ENCODE measurements at regions not wholly inside any gene's neighbourhood (a gene's known extent, or its start where the extent isn't known, plus 50 kb on each side); places are given as distances from the start of the nearest gene placed in this dataset.
"Not testable (repeated sequence)": the region's sequence is repeated elsewhere in the genome, so short reads cannot be mapped to it uniquely, and the experiment has no call there.

DNA sequence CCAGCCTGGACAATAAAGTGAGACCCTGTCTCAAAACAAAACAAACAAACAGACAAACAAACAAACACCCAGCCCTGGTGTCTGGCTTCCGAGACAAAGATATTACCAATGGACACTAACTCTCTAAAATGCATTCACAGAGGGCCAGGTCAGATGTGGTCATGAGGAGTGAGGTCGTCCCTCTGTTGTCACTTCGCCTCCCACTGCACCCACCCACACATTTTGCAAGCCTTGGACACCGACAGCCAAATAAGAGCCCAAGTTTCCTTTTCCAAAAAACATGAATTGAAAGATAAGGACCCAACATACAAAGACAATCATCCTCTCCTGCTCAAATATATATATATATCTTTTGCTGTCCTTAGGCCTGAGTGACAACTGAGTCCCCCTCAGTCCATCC is 319.9 kb downstream of the TSN start:
- no peak for DNase-seq

GRCh38 chr2:122077114-122077513 is 321.7 kb downstream of the TSN start:
- DNase-seq: no peak

DNA sequence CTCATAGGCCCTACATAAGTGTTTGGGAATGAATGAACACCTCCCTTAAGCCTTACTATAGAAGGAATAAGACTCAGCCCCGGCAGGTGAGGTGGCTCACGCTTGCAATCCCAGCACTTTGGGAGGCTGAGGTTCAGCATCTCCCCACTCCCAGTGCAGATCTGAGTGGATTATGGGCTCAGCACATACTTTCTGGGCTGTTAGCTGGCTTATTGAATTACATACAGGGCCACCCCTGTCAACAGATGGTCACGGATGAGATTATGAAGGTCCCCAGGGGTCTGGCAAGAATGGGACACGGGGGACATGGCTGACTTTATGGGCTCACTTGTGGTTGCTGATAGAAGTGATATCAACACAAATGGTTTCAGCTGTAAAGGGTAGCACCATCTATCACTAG is 322.3 kb downstream of the TSN start:
- DNase-seq: no peak

DNA sequence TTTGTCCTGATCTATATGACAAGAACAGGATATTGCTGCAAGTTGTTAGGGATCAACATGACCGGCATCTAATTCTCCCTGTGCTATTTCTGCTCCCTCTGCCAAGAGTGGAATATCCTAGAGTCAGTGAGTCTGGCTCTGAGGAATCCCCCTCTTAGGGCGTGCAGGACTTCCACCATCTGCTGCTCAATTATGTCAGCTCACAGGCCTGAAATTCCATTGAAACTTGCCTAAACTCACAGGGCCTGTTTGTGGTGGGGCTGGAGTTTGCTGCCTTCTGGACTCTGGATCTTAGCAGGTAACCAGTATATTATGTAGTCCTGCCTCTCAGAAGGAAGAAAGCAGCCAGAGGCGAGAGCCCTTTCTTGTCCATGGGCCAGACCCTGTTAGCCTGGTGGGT is 323.0 kb downstream of the TSN start:
- no peak for DNase-seq

DNA sequence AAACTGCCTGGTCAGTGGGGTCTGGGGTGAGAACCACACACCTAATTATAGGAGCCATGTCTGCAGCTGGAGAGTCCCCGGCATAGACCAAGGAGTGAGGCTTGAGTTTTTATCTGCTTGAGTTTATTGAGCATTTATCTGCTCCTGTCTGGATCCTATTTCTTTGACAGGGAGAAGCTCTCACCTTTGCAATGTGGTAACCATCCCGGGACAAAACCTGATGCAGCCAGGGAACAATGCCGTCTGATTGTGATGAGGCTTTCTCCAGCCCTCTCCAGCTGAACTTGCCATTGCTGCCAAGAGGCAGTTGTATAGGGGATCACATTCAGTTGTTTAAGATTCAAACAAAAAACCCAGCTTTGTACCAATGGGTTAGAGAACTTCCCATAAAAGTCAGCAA is 324.4 kb downstream of the TSN start:
- no peak for DNase-seq

GRCh38 chr2:122080316-122080715 is 324.9 kb downstream of the TSN start:
- DNase-seq: no peak

DNA sequence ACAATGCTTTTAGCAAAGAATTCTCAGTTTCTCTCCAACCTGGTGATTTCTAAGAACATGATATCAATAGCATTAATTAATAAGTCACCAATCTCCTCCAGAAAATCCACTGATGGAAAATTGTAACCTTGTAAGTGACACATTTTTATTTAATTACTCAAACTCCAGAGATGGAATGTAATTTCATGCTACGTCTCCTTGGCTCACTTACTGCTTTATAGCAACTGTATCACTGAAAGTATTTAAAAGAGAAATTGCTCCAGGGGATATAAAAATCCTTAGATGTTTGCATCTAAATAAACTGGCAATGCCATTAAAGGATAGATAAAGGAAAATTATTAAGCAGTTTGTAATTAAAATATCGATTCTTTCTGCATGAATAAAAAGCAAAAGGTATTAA is 325.4 kb downstream of the TSN start:
- DNase-seq: no peak

DNA sequence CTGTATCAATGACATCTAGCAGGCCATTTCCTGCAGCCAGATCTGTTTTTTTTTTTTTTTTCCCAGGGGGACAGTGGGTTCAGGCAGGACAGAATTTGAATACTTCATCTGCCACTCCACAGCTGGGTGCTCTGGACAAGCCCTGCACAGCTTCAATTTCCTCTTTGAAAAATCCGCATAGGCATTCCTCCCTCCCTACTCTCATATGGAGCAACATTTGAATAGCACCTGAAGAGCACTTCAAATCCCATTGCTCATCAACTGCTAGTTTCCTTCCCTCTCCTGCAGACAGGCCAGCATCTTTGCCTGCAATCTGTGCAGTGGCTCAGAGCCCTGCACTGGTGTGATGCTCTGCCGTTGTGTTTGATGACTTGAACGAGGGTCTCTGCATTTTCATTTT is 326.3 kb downstream of the TSN start:
- DNase-seq: peak; percentile 63

GRCh38 chr2:122083256-122084048 is 328.0 kb downstream of the TSN start:
- no peak for DNase-seq

DNA sequence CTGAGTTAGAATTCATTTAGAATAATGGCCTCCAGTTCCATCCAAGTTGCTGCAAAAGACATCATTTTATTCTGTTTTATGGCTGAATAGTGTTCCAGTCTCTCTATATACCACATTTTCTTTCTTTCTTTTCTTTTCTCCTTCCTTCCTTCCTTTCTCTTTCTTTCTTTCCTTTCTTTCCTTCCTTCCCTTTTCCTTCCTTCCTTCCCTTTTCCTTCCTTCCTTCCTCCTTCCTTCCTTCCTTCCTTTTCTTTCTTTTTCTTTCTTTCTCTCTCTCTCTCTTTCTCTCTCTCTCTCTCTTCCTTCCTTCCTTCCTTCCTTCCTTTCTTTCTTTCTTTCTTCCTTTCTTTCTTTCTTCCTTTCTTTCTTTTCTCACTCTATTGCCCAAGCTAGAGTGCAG is 330.2 kb downstream of the TSN start:
- DNase-seq: not testable (repeated sequence)

- DNase-seq: no peak
Measured at GRCh38 chr2:122094557-122094956, 339.1 kb downstream of the TSN start.

DNA sequence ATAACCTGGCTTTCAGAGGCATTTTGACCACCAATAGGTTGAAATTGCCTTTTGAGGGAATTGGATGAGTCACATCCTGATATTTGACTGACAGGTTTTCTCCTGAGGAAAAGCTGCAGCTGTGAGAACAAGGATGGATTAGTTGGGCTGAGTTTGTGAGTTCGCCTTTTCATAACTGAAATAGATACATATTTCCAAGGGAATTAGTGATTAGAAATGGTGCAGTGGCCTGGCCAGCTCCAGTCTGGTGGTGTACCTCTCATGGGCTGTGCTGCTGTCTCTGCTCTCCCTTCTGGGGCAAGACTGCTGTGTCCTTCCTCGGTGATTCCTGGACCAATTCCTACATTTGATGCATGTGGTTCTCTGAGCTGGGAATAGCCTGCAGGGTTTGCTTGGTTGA is 341.3 kb downstream of the TSN start:
- no peak for DNase-seq

GRCh38 chr2:122098306-122098705 is 342.9 kb downstream of the TSN start:
- DNase-seq: no peak

GRCh38 chr2:122100346-122100745 is 344.9 kb downstream of the TSN start:
- no peak for DNase-seq

DNA sequence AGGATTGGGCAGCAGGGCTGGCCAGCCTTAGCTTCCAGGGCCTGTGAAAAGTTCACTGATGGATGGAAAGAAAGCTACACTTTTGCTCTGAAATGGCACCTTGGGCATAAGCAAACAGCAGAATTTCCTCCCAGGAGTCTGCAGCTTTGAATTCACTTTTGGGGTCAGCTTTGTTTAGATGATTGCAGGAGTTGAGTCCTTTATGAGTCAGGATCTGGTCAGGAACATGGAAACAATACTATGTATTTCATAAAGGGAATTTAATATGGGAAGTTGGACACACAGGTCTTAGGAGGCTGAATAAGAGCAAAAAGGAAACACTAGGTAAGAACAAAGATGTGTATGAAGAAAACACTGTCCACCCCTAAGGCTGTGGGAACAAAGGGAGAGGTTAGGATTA is 345.3 kb downstream of the TSN start:
- no peak for DNase-seq

GRCh38 chr2:122101319-122101718 is 345.9 kb downstream of the TSN start:
- no peak for DNase-seq

DNA sequence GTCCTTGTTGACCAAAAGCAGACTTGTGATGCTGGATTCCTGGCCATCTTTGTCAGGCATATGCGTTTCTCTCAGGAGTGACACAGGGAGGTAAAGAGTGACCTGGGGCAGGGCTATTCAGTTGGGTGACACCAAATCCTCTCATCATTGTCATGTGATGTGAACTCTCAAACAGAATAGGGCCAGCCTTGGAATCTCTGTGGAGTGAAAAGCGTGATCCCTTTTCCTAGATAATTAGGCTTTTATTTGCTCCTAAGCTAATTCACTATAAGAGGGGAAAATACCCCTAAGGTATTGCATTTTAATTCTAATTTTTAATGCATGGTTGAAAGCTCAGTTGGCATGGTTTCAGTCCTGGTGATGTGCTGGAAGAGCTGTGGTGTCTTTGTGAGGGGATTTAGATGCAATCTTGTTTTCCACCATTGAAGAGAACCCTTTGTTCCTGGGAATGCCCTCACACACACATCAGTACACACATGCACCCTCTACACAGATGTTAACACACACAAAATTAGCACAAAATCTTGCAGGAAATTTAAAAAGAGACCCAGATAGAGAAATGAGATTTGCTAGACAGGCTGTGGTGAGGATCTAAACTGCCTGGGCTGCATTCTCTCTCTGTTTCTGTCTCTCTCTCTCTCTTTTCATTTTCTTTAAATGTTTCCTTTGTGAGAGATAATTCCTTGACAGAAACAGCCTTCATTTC is 349.9 kb downstream of the TSN start:
- DNase-seq: no peak

- DNase-seq: no peak
Measured at GRCh38 chr2:122105877-122106206, 350.4 kb downstream of the TSN start.

GRCh38 chr2:122108186-122108585 is 352.7 kb downstream of the TSN start:
- no peak for DNase-seq

GRCh38 chr2:122112216-122113005 is 357.0 kb downstream of the TSN start:
- no peak for DNase-seq

DNA sequence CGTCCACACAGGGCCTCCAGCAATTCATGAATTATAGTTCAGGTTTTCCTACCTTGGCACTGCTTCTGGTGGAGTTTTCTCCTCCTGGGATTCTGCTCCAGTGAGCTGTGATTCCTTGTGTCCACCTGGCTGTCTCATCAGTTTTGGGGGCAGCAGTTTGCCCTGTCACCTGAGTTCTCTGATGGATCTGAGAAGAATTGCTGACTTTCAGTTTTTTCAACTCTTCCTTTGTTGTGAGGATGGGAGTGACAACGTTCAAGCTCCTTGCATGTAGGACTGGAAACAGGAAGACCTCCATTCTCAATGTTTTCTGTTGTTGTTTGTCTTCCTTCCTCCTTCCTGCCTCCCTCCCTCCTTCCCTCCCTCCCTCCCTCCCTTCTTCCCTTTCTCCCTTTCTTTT is 359.0 kb downstream of the TSN start:
- DNase-seq: no peak

- DNase-seq: no peak
Measured at GRCh38 chr2:122117371-122117770, 361.9 kb downstream of the TSN start.

DNA sequence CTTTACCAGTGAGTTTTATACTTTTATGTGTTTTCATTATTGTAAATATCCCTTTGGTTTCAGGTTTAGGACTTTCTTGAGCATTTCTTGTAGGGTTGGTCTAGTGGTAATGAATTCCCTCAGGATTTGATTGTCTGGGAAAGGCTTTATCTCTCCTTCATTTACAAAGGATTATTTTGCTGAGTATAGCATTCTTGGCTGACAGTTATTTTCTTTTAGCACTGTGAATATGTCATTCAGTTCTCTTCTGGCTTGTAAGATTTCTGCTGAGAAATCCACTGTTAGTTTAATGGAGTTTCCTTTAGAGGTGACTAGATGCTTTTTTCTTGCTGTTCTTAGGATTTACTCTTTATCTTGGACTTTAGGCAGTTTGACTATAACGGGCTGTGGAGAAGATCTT is 373.9 kb downstream of the TSN start:
- DNase-seq: no peak

DNA sequence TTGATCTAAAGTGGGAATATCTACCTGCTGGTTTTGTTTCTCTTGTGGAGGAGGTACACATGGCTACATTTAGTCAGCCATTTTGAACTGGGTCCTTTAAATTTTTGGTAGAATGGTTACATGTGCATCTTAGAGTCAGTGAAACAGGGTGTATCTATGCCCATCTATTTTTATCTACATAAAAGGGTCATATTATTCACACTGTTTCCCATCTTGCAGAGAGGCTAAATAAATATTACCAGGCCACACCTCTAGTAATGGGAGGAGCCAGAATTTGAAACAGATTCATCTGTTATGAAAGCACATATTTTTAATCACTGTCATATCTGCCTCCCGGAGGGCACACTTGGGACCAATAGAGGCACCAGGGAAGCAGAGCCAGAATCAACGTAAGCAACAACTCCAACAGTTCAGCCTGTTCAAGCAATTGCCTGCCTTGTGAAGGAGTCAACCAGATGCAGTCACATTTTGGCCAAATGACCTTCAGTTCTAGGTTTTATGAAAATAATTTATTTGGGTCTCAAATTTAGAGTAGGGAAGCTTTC is 376.8 kb downstream of the TSN start:
- no peak for DNase-seq

Data from NCI-H187 treated with DMSO at 0.1 percent for 48 hours (cell line).